H1 (cell line): ENCODE measurements at regions not wholly inside any gene's neighbourhood (a gene's known extent, or its start where the extent isn't known, plus 50 kb on each side); places are given as distances from the start of the nearest gene placed in this dataset.

Source experiments
- CEBPB ChIP-seq: IDR thresholded peaks from 2 replicates; pipeline ENCODE4 v1.6.1; 2012; ENCODE audit warnings: low read depth, low read length
- EZH2 ChIP-seq: fragments of 200-600 bp; sonication (generic); IDR thresholded peaks from 2 replicates; pipeline ENCODE4 v1.7.1; 2012; ENCODE audit warnings: low read depth, mild to moderate bottlenecking, moderate library complexity, low read length, inconsistent platforms; ENCODE audit not compliant: severe bottlenecking
- FOSL1 ChIP-seq: IDR thresholded peaks from 2 replicates; pipeline ENCODE4 v1.6.1; 2011; ENCODE audit warnings: mild to moderate bottlenecking, low read depth, low read length, moderate library complexity; ENCODE audit not compliant: insufficient read depth
- KDM4A ChIP-seq: IDR thresholded peaks from one replicate; pipeline ENCODE4 v1.7.1; 2012; ENCODE audit warnings: low read depth, mild to moderate bottlenecking, moderate library complexity, low read length, inconsistent platforms; ENCODE audit not compliant: severe bottlenecking
- RBBP5 ChIP-seq: IDR thresholded peaks from 2 replicates; pipeline ENCODE4 v1.7.1; 2012; ENCODE audit warnings: low read depth, mild to moderate bottlenecking, inconsistent platforms, low read length, moderate library complexity, borderline replicate concordance
- SIX5 ChIP-seq: IDR thresholded peaks from 2 replicates; pipeline ENCODE4 v1.6.1; 2011; ENCODE audit warnings: mild to moderate bottlenecking, low read depth, low read length
- ZNF274 ChIP-seq: IDR thresholded peaks from 2 replicates; pipeline ENCODE4 v1.7.0; 2012; ENCODE audit warnings: low read length, borderline replicate concordance; ENCODE audit errors: extremely low read depth

- TF ChIP-seq EZH2 (no peak), KDM4A (no peak), CEBPB (no peak), SIX5 (no peak), RBBP5 (no peak), FOSL1 (no peak), ZNF274 (no peak)
Measured at GRCh38 chr17:22128171-22128570, 435.8 kb downstream of the KCNJ18 start (continued).
